WTC11 (cell line): ENCODE measurements at regions not wholly inside any gene's neighbourhood (a gene's known extent, or its start where the extent isn't known, plus 50 kb on each side); places are given as distances from the start of the nearest gene placed in this dataset.

ENCODE experiments used
- ATAC-seq: fragments of 200-7000 bp; cut with Tn5 transposase; 2 replicates; pipeline ENCODE4 v1.10.0; 2021; ENCODE audit warnings: mild to moderate bottlenecking, moderate library complexity
- CTCF ChIA-PET: fragments of 300-600 bp; sonication (Branson Sonifier 250); formaldehyde crosslinking; loops from one replicate; lab custom pipeline; 2021; ENCODE audit warnings: antibody characterized with exemption; lab: Charles Lee
- POLR2A ChIA-PET: fragments of 350-600 bp; sonication (Branson Sonifier 250); formaldehyde crosslinking; loops from one replicate; lab custom pipeline; 2021; ENCODE audit warnings: antibody characterized with exemption; lab: Charles Lee
- DNase-seq: peaks from one replicate; pipeline ENCODE4 v3.0.0; 2021; ENCODE audit warnings: low spot score
- H3K27ac Mint-ChIP-seq: 2 replicates; pipeline ENCODE4 v1.8.0; 2021; ENCODE audit warnings: mixed read lengths
- H3K27me3 Mint-ChIP-seq: 2 replicates; pipeline ENCODE4 v1.8.0; 2021; ENCODE audit warnings: low read depth, mild to moderate bottlenecking, moderate library complexity, mixed read lengths
- H3K36me3 Mint-ChIP-seq: 2 replicates; pipeline ENCODE4 v1.8.0; 2021; ENCODE audit warnings: mixed read lengths
- H3K4me1 Mint-ChIP-seq: 2 replicates; pipeline ENCODE4 v1.8.0; 2022; ENCODE audit warnings: mixed read lengths
- H3K4me3 Mint-ChIP-seq: 2 replicates; pipeline ENCODE4 v1.8.0; 2021; ENCODE audit warnings: mild to moderate bottlenecking, moderate library complexity, mixed read lengths
- H3K9me3 Mint-ChIP-seq: 2 replicates; pipeline ENCODE4 v1.8.0; 2021; ENCODE audit warnings: mixed read lengths
- AR ChIP-seq: fragments of 250-450 bp; sonication (Bioruptor Pico); IDR thresholded peaks from 2 replicates; pipeline ENCODE4 v1.9.0; 2021; ENCODE audit warnings: mild to moderate bottlenecking
- CREB1 ChIP-seq: sonication (generic); formaldehyde crosslinking; IDR thresholded peaks from 2 replicates; pipeline ENCODE4 v1.8.0; 2023; ENCODE audit warnings: mild to moderate bottlenecking, missing genetic modification reagents
- CTCF ChIP-seq: fragments of 200-600 bp; IDR thresholded peaks from 2 replicates; pipeline ENCODE4 v1.8.0; 2022; ENCODE audit warnings: antibody characterized with exemption
- ETV6 ChIP-seq: sonication (generic); formaldehyde crosslinking; IDR thresholded peaks from 2 replicates; pipeline ENCODE4 v1.8.1; 2022; ENCODE audit warnings: mild to moderate bottlenecking, missing genetic modification reagents
- FOXJ3 ChIP-seq: sonication (generic); formaldehyde crosslinking; IDR thresholded peaks from 2 replicates; pipeline ENCODE4 v1.9.0; 2021; ENCODE audit warnings: missing genetic modification reagents, mild to moderate bottlenecking, borderline replicate concordance
- FOXK1 ChIP-seq: sonication (generic); formaldehyde crosslinking; IDR thresholded peaks from 2 replicates; pipeline ENCODE4 v1.8.0; 2022; ENCODE audit warnings: mild to moderate bottlenecking, moderate library complexity, missing genetic modification reagents
- FOXP1 ChIP-seq: sonication (generic); formaldehyde crosslinking; IDR thresholded peaks from 2 replicates; pipeline ENCODE4 v1.8.0; 2022; ENCODE audit warnings: missing genetic modification reagents, mild to moderate bottlenecking, moderate library complexity, borderline replicate concordance
- IRF2 ChIP-seq: sonication (generic); formaldehyde crosslinking; IDR thresholded peaks from 2 replicates; pipeline ENCODE4 v1.8.0; 2022; ENCODE audit warnings: low read depth, missing genetic modification reagents, borderline replicate concordance
- MYBL2 ChIP-seq: sonication (generic); formaldehyde crosslinking; IDR thresholded peaks from 2 replicates; pipeline ENCODE4 v1.8.1; 2023; ENCODE audit warnings: mild to moderate bottlenecking, moderate library complexity, missing genetic modification reagents
- NFYB ChIP-seq: sonication (generic); formaldehyde crosslinking; conservative IDR thresholded peaks from 2 replicates; pipeline ENCODE4 v1.8.0; 2022; ENCODE audit warnings: low read depth, missing genetic modification reagents
- RORB ChIP-seq: fragments of 250-450 bp; sonication (Bioruptor Pico); IDR thresholded peaks from 2 replicates; pipeline ENCODE4 v1.9.0; 2021; ENCODE audit warnings: mild to moderate bottlenecking
- TCF7 ChIP-seq: sonication (generic); formaldehyde crosslinking; IDR thresholded peaks from 2 replicates; pipeline ENCODE4 v1.8.0; 2022; ENCODE audit warnings: mild to moderate bottlenecking, low read depth, missing genetic modification reagents, moderate library complexity
- ZMAT4 ChIP-seq: fragments of 250-450 bp; sonication (Bioruptor Pico); IDR thresholded peaks from 2 replicates; pipeline ENCODE4 v1.9.0; 2021; ENCODE audit warnings: mild to moderate bottlenecking
- ZNF138 ChIP-seq: sonication (generic); formaldehyde crosslinking; conservative IDR thresholded peaks from 2 replicates; pipeline ENCODE4 v1.8.1; 2022; ENCODE audit warnings: mild to moderate bottlenecking, moderate library complexity, missing genetic modification reagents
- ZNF232 ChIP-seq: sonication (generic); formaldehyde crosslinking; IDR thresholded peaks from 2 replicates; pipeline ENCODE4 v1.8.0; 2022; ENCODE audit warnings: mild to moderate bottlenecking, missing genetic modification reagents
- TF ChIP-seq, protein P1 (sequence below): sonication (generic); formaldehyde crosslinking; IDR thresholded peaks from 2 replicates; pipeline ENCODE4 v1.8.0; 2022; ENCODE audit warnings: missing genetic modification reagents
- TF ChIP-seq, protein P2 (sequence below): sonication (generic); formaldehyde crosslinking; conservative IDR thresholded peaks from 2 replicates; pipeline ENCODE4 v1.8.1; 2022; ENCODE audit warnings: mild to moderate bottlenecking, missing genetic modification reagents
- TF ChIP-seq, protein P3 (sequence below): sonication (generic); formaldehyde crosslinking; IDR thresholded peaks from 2 replicates; pipeline ENCODE4 v1.8.0; 2022; ENCODE audit warnings: mild to moderate bottlenecking, missing genetic modification reagents
- TF ChIP-seq, protein P4 (sequence below): sonication (generic); formaldehyde crosslinking; IDR thresholded peaks from 2 replicates; pipeline ENCODE4 v1.8.0; 2023; ENCODE audit warnings: missing genetic modification reagents

DNA sequence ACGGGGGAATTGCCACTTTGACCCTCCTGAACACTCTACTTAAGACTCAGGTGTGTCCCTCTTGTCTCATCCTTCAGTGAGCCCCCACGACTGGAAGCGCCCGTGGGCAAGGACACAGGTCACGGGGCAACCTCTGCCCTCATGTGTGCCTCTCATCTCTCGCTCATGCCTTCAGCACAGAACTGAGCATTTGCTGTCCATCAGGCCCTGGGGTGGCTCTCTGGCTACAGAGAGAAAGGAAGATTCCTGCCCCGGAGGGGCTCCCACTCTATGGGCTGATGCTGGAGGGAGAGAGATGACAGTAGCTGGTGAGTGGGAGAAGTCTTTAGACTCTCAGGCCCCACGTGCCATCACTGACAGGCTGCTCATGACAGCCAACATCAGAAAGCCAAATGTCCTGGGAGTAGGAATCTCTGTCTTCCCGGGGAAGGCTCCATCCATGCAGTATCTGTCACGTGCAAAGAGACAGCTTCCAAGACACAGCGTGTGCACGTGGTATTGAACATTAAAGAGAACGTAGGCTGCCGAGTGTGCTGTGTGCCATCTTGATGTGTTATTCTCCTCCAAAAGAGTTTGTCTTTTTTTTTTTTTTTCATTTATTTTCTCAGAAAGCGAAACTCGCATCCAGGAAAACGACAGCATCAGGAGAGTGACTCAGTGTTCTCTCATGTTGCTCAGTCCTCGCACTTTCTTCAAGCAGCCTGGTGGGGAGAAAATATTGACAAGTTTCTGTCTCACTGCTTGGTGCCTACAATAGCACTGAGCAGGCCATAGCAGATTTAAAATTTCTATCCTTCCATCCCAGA is 190.5 kb downstream of the GAS1 start:
- ChIA-PET CTCF (interaction anchor here (1.3 kb wide), 1 partner anchor 120 kb away, joined by 3 read pairs; no protein-coding TSS in a partner anchor), POLR2A (no interaction called here)
- H3K4me1 Mint-ChIP-seq: no peaks in the 10 kb centered on the region
- no peak overlapping the region for H3K4me3 Mint-ChIP-seq
- DNase-seq (no peak), ATAC-seq (no peak)
- no peaks in the 10 kb centered on the region for H3K36me3 Mint-ChIP-seq
- no peaks in the 10 kb centered on the region for H3K27me3 Mint-ChIP-seq
- H3K9me3 Mint-ChIP-seq: no peaks in the 10 kb centered on the region; the same call in 1 of the 2 replicates
- TF ChIP-seq CTCF (no peak), ETV6 (CRISPR knock-in tag) (no peak), RORB (no peak), IRF2 (CRISPR knock-in tag) (no peak), TCF7 (CRISPR knock-in tag) (no peak), ZNF138 (CRISPR knock-in tag) (no peak)
- TF ChIP-seq, protein P1, sequence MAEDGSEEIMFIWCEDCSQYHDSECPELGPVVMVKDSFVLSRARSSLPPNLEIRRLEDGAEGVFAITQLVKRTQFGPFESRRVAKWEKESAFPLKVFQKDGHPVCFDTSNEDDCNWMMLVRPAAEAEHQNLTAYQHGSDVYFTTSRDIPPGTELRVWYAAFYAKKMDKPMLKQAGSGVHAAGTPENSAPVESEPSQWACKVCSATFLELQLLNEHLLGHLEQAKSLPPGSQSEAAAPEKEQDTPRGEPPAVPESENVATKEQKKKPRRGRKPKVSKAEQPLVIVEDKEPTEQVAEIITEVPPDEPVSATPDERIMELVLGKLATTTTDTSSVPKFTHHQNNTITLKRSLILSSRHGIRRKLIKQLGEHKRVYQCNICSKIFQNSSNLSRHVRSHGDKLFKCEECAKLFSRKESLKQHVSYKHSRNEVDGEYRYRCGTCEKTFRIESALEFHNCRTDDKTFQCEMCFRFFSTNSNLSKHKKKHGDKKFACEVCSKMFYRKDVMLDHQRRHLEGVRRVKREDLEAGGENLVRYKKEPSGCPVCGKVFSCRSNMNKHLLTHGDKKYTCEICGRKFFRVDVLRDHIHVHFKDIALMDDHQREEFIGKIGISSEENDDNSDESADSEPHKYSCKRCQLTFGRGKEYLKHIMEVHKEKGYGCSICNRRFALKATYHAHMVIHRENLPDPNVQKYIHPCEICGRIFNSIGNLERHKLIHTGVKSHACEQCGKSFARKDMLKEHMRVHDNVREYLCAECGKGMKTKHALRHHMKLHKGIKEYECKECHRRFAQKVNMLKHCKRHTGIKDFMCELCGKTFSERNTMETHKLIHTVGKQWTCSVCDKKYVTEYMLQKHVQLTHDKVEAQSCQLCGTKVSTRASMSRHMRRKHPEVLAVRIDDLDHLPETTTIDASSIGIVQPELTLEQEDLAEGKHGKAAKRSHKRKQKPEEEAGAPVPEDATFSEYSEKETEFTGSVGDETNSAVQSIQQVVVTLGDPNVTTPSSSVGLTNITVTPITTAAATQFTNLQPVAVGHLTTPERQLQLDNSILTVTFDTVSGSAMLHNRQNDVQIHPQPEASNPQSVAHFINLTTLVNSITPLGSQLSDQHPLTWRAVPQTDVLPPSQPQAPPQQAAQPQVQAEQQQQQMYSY (CRISPR knock-in tag): no peak
- TF ChIP-seq, protein P2, sequence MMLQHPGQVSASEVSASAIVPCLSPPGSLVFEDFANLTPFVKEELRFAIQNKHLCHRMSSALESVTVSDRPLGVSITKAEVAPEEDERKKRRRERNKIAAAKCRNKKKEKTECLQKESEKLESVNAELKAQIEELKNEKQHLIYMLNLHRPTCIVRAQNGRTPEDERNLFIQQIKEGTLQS: no peak
- TF ChIP-seq, protein P3, sequence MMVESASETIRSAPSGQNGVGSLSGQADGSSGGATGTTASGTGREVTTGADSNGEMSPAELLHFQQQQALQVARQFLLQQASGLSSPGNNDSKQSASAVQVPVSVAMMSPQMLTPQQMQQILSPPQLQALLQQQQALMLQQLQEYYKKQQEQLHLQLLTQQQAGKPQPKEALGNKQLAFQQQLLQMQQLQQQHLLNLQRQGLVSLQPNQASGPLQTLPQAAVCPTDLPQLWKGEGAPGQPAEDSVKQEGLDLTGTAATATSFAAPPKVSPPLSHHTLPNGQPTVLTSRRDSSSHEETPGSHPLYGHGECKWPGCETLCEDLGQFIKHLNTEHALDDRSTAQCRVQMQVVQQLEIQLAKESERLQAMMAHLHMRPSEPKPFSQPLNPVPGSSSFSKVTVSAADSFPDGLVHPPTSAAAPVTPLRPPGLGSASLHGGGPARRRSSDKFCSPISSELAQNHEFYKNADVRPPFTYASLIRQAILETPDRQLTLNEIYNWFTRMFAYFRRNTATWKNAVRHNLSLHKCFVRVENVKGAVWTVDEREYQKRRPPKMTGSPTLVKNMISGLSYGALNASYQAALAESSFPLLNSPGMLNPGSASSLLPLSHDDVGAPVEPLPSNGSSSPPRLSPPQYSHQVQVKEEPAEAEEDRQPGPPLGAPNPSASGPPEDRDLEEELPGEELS (CRISPR knock-in tag): no peak
- H3K27ac Mint-ChIP-seq: no peak overlapping the region

DNA sequence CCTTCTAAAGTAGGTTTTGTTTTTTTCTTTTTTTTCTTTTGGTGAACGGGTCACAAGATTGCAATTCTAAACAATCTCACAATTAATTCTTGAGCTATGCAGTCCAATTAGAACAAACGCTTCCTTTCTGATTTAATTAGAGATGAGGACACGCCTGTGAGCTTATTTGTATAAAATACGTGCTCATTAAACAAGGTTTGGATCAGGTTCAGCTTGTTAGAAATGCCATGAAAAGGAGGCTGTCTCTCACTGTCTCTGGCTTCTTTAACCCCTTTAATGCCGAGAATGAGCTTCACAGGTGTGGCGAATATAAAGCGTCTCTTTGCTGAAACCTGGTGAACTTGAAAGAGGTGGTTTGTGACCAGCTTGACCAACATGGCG is 191.8 kb downstream of the GAS1 start:
- no peaks in the 10 kb centered on the region for H3K4me1 Mint-ChIP-seq
- no peaks in the 10 kb centered on the region for H3K36me3 Mint-ChIP-seq
- H3K27ac Mint-ChIP-seq: no peak overlapping the region
- no peak overlapping the region for H3K4me3 Mint-ChIP-seq
- DNase-seq (no peak), ATAC-seq (no peak)
- ChIA-PET CTCF (interaction anchor here (1.2 kb wide), 1 partner anchor 47 kb away, joined by 3 read pairs; no protein-coding TSS in a partner anchor), POLR2A (no interaction called here)
- H3K9me3 Mint-ChIP-seq: no peaks in the 10 kb centered on the region; the same call in 1 of the 2 replicates
- H3K27me3 Mint-ChIP-seq: no peaks in the 10 kb centered on the region
- TF ChIP-seq FOXJ3 (no peak), AR (CRISPR knock-in tag) (no peak), CTCF (no peak), CREB1 (CRISPR knock-in tag) (no peak), MYBL2 (CRISPR knock-in tag) (no peak), ZMAT4 (CRISPR knock-in tag) (no peak), ZNF232 (no peak), NFYB (CRISPR knock-in tag) (no peak), FOXK1 (CRISPR knock-in tag) (no peak), FOXP1 (CRISPR knock-in tag) (no peak)
- TF ChIP-seq, protein P4, sequence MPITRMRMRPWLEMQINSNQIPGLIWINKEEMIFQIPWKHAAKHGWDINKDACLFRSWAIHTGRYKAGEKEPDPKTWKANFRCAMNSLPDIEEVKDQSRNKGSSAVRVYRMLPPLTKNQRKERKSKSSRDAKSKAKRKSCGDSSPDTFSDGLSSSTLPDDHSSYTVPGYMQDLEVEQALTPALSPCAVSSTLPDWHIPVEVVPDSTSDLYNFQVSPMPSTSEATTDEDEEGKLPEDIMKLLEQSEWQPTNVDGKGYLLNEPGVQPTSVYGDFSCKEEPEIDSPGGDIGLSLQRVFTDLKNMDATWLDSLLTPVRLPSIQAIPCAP (CRISPR knock-in tag): no peak
